Lung microvascular endothelial cell (primary cell): ENCODE measurements at regions not wholly inside any gene's neighbourhood (a gene's known extent, or its start where the extent isn't known, plus 50 kb on each side); places are given as distances from the start of the nearest gene placed in this dataset.

ENCODE experiments used
- DNase-seq, 2 donors: peaks; one replicate each; pipeline versions ENCODE4 v3.0.0 to v3.0.0-alpha.2; 2010; ENCODE audit warnings: low read depth in 2 of 2

GRCh38 chr3:135911110-135911509 is 54.4 kb upstream of the PPP2R3A start:
- DNase-seq, result peak in 1 of 2 donors; percentile 23

DNA sequence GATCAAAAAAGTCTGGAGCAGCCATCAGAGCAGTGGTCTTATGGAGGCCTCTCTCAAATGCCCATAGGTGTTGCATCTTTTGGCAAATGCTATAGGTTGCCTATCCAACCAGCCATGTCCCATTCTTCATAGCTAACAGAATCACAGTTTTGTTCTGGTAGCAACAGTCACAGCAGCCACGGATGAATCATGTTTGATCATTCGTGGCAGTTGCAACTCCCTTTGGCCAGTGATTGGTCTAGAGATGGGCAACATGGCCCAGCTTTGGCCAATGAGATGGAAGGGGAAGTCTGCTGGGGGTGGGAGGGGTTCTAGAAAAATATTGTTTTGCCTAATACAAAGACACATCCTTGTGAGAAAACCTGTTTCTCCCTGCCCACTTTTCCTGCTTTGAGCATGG is 50.3 kb upstream of the PPP2R3A start:
- no peak for DNase-seq
